Astrocyte (in vitro differentiated cells and primary cell): ENCODE measurements at regions not wholly inside any gene's neighbourhood (a gene's known extent, or its start where the extent isn't known, plus 50 kb on each side); places are given as distances from the start of the nearest gene placed in this dataset.

Experiments
- EZH2 ChIP-seq: IDR thresholded peaks from 2 replicates; pipeline ENCODE4 v1.6.1; 2012; ENCODE audit warnings: mild to moderate bottlenecking, low read length, inconsistent platforms; ENCODE audit not compliant: insufficient read depth
- TF ChIP-seq, protein P1 (sequence below): IDR thresholded peaks from 2 replicates; pipeline ENCODE4 v1.5.1; 2011; ENCODE audit warnings: low read depth, mild to moderate bottlenecking, inconsistent platforms, low read length, moderate library complexity; ENCODE audit not compliant: insufficient read depth

- no peak for TF ChIP-seq EZH2
- TF ChIP-seq, protein P1, sequence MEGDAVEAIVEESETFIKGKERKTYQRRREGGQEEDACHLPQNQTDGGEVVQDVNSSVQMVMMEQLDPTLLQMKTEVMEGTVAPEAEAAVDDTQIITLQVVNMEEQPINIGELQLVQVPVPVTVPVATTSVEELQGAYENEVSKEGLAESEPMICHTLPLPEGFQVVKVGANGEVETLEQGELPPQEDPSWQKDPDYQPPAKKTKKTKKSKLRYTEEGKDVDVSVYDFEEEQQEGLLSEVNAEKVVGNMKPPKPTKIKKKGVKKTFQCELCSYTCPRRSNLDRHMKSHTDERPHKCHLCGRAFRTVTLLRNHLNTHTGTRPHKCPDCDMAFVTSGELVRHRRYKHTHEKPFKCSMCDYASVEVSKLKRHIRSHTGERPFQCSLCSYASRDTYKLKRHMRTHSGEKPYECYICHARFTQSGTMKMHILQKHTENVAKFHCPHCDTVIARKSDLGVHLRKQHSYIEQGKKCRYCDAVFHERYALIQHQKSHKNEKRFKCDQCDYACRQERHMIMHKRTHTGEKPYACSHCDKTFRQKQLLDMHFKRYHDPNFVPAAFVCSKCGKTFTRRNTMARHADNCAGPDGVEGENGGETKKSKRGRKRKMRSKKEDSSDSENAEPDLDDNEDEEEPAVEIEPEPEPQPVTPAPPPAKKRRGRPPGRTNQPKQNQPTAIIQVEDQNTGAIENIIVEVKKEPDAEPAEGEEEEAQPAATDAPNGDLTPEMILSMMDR = no peak
These were observed 296.0 kb upstream of the DMRT1 start for GRCh38 chr9:545480-545879.
